OCI-LY7 (cell line): ENCODE measurements at regions not wholly inside any gene's neighbourhood (a gene's known extent, or its start where the extent isn't known, plus 50 kb on each side); places are given as distances from the start of the nearest gene placed in this dataset.

Experiments
- EZH2phosphoT487 ChIP-seq: fragments of 200-600 bp; sonication (generic); IDR thresholded peaks from 2 replicates; pipeline ENCODE4 v1.6.1; 2018; ENCODE audit warnings: low read depth, borderline replicate concordance, mild to moderate bottlenecking, mixed run types, antibody characterized with exemption, low read length, moderate library complexity, mixed read lengths
- TF ChIP-seq, protein P1 (sequence below): fragments of 200-600 bp; sonication (generic); conservative IDR thresholded peaks from 2 replicates; pipeline ENCODE4 v1.5.1; 2014; ENCODE audit warnings: mild to moderate bottlenecking, antibody characterized with exemption, low read length, moderate library complexity, mixed read lengths

DNA sequence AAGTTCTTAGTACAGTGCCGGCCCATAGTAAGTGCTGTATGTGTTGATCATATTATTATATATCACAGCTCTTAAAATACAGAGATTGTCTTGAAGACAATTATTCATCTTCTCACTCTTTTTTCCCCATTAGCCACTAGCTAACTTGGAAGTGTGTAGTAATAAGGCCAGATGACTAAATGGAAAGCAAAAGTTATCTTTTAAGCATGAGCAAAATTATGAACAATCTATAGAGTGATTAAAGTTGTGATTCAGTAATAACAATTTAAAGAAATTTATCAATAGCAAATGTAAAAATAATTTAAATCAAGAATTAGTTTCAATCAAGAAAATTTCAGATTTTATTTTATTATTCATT lies 630.9 kb upstream of the TBL1XR1 start:
- TF ChIP-seq, protein P1, sequence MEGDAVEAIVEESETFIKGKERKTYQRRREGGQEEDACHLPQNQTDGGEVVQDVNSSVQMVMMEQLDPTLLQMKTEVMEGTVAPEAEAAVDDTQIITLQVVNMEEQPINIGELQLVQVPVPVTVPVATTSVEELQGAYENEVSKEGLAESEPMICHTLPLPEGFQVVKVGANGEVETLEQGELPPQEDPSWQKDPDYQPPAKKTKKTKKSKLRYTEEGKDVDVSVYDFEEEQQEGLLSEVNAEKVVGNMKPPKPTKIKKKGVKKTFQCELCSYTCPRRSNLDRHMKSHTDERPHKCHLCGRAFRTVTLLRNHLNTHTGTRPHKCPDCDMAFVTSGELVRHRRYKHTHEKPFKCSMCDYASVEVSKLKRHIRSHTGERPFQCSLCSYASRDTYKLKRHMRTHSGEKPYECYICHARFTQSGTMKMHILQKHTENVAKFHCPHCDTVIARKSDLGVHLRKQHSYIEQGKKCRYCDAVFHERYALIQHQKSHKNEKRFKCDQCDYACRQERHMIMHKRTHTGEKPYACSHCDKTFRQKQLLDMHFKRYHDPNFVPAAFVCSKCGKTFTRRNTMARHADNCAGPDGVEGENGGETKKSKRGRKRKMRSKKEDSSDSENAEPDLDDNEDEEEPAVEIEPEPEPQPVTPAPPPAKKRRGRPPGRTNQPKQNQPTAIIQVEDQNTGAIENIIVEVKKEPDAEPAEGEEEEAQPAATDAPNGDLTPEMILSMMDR, result no peak
- no peak for TF ChIP-seq EZH2phosphoT487
